Spinal cord (tissue), 9 donors: ENCODE measurements at regions not wholly inside any gene's neighbourhood (a gene's known extent, or its start where the extent isn't known, plus 50 kb on each side); places are given as distances from the start of the nearest gene placed in this dataset.
"Not testable (repeated sequence)": the region's sequence is repeated elsewhere in the genome, so short reads cannot be mapped to it uniquely, and the experiment has no call there.

Experiments used
- DNase-seq, 6 donors: peaks; one replicate each; pipeline versions ENCODE4 v3.0.0 to v3.0.0-alpha.2; 2013 to 2015; ENCODE audit warnings: low spot score in 6 of 6, low read depth in 4 of 6
- H3K27ac ChIP-seq: one replicate; pipeline ENCODE4 v1.5.1; 2013; ENCODE audit warnings: low read depth, low read length, control low read depth
- H3K27me3 ChIP-seq: one replicate; pipeline ENCODE4 v1.6.1; 2013; ENCODE audit warnings: low read length; ENCODE audit not compliant: control insufficient read depth, insufficient read depth
- H3K36me3 ChIP-seq: one replicate; pipeline ENCODE4 v1.6.1; 2013; ENCODE audit warnings: low read length; ENCODE audit not compliant: control insufficient read depth, insufficient read depth
- H3K4me1 ChIP-seq: one replicate; pipeline ENCODE4 v1.6.1; 2013; ENCODE audit warnings: low read length; ENCODE audit not compliant: control insufficient read depth, insufficient read depth
- H3K4me3 ChIP-seq: one replicate; pipeline ENCODE4 v1.5.1; 2013; ENCODE audit warnings: low read depth, low read length, control low read depth
- H3K9me3 ChIP-seq: one replicate; pipeline ENCODE4 v1.6.1; 2013; ENCODE audit warnings: low read length; ENCODE audit not compliant: control insufficient read depth, insufficient read depth
- WGBS: methylation state at CpG from one replicate; pipeline ENCODE4 v1.1.5; 2013; ENCODE audit warnings: missing lambda C conversion rate; ENCODE audit not compliant: insufficient coverage; 5-methylcytosine and 5-hydroxymethylcytosine counted together
- donor health status: healthy.

- Histone ChIP-seq H3K36me3 (no peaks in the 10 kb centered on the region), H3K4me1 (no peaks in the 10 kb centered on the region), H3K27ac (no peak overlapping the region), H3K9me3 (no peaks in the 10 kb centered on the region), H3K27me3 (no peaks in the 10 kb centered on the region), H3K4me3 (no peak overlapping the region)
- WGBS, result no CpG with 5 or more reads among the region's 1 CpG
- DNase-seq, result no peak
Measured at GRCh38 chr7:24392774-24393173, 108.8 kb downstream of the NPY start.

GRCh38 chr7:24395512-24395911 lies 111.5 kb downstream of the NPY start:
- Histone ChIP-seq H3K4me3 (no peak overlapping the region), H3K27ac (no peak overlapping the region), H3K36me3 (no peaks in the 10 kb centered on the region), H3K27me3 (no peaks in the 10 kb centered on the region), H3K9me3 (no peaks in the 10 kb centered on the region), H3K4me1 (no peaks in the 10 kb centered on the region)
- no peak for DNase-seq
- WGBS, result 64% methylated on average over 2 of the region's 3 CpGs

GRCh38 chr7:24396387-24396786 lies 112.4 kb downstream of the NPY start:
- H3K36me3 ChIP-seq, H3K4me3 ChIP-seq, H3K4me1 ChIP-seq, H3K27me3 ChIP-seq, DNase-seq, H3K9me3 ChIP-seq, H3K27ac ChIP-seq: not testable (repeated sequence)
- WGBS, result 77% methylated on average over 6 of the region's 13 CpGs

GRCh38 chr7:24401628-24402593 lies 117.9 kb downstream of the NPY start:
- H3K4me3 ChIP-seq, result no peak overlapping the region
- 48% methylated on average over 5 of the region's 15 CpGs for WGBS

GRCh38 chr7:24402655-24403054 lies 118.7 kb downstream of the NPY start:
- no peaks in the 10 kb centered on the region for H3K36me3 ChIP-seq
- no peak overlapping the region for H3K27ac ChIP-seq
- no peak overlapping the region for H3K4me3 ChIP-seq
- no peaks in the 10 kb centered on the region for H3K4me1 ChIP-seq
- H3K27me3 ChIP-seq, result no peaks in the 10 kb centered on the region
- peak in 1 of 6 donors; percentile 26 for DNase-seq
- H3K9me3 ChIP-seq, result no peaks in the 10 kb centered on the region
- 83% methylated on average over 1 of the region's 4 CpGs for WGBS

More at GRCh38 chr7:24401628-24402593, 117.9 kb downstream of the NPY start:
- no peak overlapping the region for H3K27ac ChIP-seq
- H3K9me3 ChIP-seq, result no peaks in the 10 kb centered on the region
- H3K27me3 ChIP-seq, result no peaks in the 10 kb centered on the region
- H3K36me3 ChIP-seq, result no peaks in the 10 kb centered on the region
- peak in 3 of 6 donors; percentile 12 to 80 (median 59) for DNase-seq
- no peaks in the 10 kb centered on the region for H3K4me1 ChIP-seq

GRCh38 chr7:24403557-24403956 lies 119.6 kb downstream of the NPY start:
- Histone ChIP-seq H3K9me3 (no peaks in the 10 kb centered on the region), H3K4me3 (no peak overlapping the region), H3K36me3 (no peaks in the 10 kb centered on the region), H3K27me3 (no peaks in the 10 kb centered on the region), H3K27ac (no peak overlapping the region), H3K4me1 (no peaks in the 10 kb centered on the region)
- no peak for DNase-seq
- no CpG with 5 or more reads among the region's 2 CpGs for WGBS

GRCh38 chr7:24404315-24404714 lies 120.3 kb downstream of the NPY start:
- Histone ChIP-seq H3K4me1 (no peaks in the 10 kb centered on the region), H3K36me3 (no peaks in the 10 kb centered on the region), H3K27ac (no peak overlapping the region), H3K27me3 (no peaks in the 10 kb centered on the region), H3K9me3 (no peaks in the 10 kb centered on the region), H3K4me3 (no peak overlapping the region)
- DNase-seq, result no peak
- WGBS, result 92% methylated on average over 6 of the region's 6 CpGs

- H3K27me3 ChIP-seq, result no peaks in the 10 kb centered on the region
- H3K9me3 ChIP-seq, result no peaks in the 10 kb centered on the region
- H3K27ac ChIP-seq, result no peak overlapping the region
- H3K4me3 ChIP-seq, result no peak overlapping the region
- no peaks in the 10 kb centered on the region for H3K4me1 ChIP-seq
- no peak for DNase-seq
- H3K36me3 ChIP-seq, result no peaks in the 10 kb centered on the region
Measured at GRCh38 chr7:24405002-24405401, 121.0 kb downstream of the NPY start.

GRCh38 chr7:24406053-24406788 lies 122.2 kb downstream of the NPY start:
- WGBS, result 73% methylated on average over 2 of the region's 4 CpGs
- no peaks in the 10 kb centered on the region for H3K36me3 ChIP-seq
- no peaks in the 10 kb centered on the region for H3K4me1 ChIP-seq
- no peak overlapping the region for H3K27ac ChIP-seq
- no peaks in the 10 kb centered on the region for H3K27me3 ChIP-seq
- DNase-seq, result no peak
- no peaks in the 10 kb centered on the region for H3K9me3 ChIP-seq
- H3K4me3 ChIP-seq, result no peak overlapping the region
